NT2/D1 (cell line): ENCODE measurements at regions not wholly inside any gene's neighbourhood (a gene's known extent, or its start where the extent isn't known, plus 50 kb on each side); places are given as distances from the start of the nearest gene placed in this dataset.

Experiments used
- YY1 ChIP-seq: IDR thresholded peaks from 2 replicates; pipeline ENCODE4 v1.6.1; 2011; ENCODE audit not compliant: insufficient read length, insufficient read depth
- ZNF274 ChIP-seq: IDR thresholded peaks from 2 replicates; pipeline ENCODE4 v1.6.1; 2011; ENCODE audit warnings: mild to moderate bottlenecking, low read depth, low read length

GRCh38 chr6:22642254-22642653 lies 72.9 kb downstream of the HDGFL1 start:
- TF ChIP-seq ZNF274 (no peak), YY1 (no peak)
